GM23338 (cell line): ENCODE measurements at regions not wholly inside any gene's neighbourhood (a gene's known extent, or its start where the extent isn't known, plus 50 kb on each side); places are given as distances from the start of the nearest gene placed in this dataset.
"Not testable (repeated sequence)": the region's sequence is repeated elsewhere in the genome, so short reads cannot be mapped to it uniquely, and the experiment has no call there.

Experiments used
- ATAC-seq: fragments of 200-7000 bp; cut with Tn5 transposase; 3 replicates; pipeline ENCODE4 v1.9.1; 2020
- DNase-seq: peaks from one replicate; pipeline ENCODE4 v3.0.0-alpha.2; 2015; ENCODE audit warnings: low spot score
- H2AFZ ChIP-seq: fragments of 200-600 bp; sonication (generic); 2 replicates; pipeline ENCODE4 v1.8.0; 2016; ENCODE audit warnings: antibody characterized with exemption, mild to moderate bottlenecking, moderate library complexity
- H3F3A ChIP-seq: fragments of 200-600 bp; sonication (generic); replicated peaks from 2 replicates; pipeline ENCODE4 v1.8.0; 2017; ENCODE audit warnings: antibody characterized with exemption, mixed run types, low read depth
- H3K27ac ChIP-seq: fragments of 200-600 bp; sonication (generic); 2 replicates; pipeline ENCODE4 v1.6.1; 2016; ENCODE audit warnings: low read depth
- H3K27me3 ChIP-seq: fragments of 200-600 bp; sonication (generic); 2 replicates; pipeline ENCODE4 v1.8.0; 2016; ENCODE audit warnings: mild to moderate bottlenecking, mixed run types, moderate library complexity; ENCODE audit not compliant: insufficient read depth
- H3K36me3 ChIP-seq: fragments of 200-600 bp; sonication (generic); 2 replicates; pipeline ENCODE4 v1.8.0; 2016; ENCODE audit warnings: mild to moderate bottlenecking; ENCODE audit not compliant: insufficient read depth
- H3K4me1 ChIP-seq: fragments of 200-600 bp; sonication (generic); 2 replicates; pipeline ENCODE4 v1.8.0; 2016; ENCODE audit warnings: mild to moderate bottlenecking, moderate library complexity; ENCODE audit not compliant: insufficient read depth
- H3K4me2 ChIP-seq: fragments of 200-600 bp; sonication (generic); 2 replicates; pipeline ENCODE4 v1.7.1; 2017; ENCODE audit warnings: mixed run types
- H3K4me3 ChIP-seq: fragments of 200-600 bp; sonication (generic); 2 replicates; pipeline ENCODE4 v1.6.1; 2016; ENCODE audit warnings: mixed run types
- H3K79me2 ChIP-seq: fragments of 200-600 bp; sonication (generic); replicated peaks from 2 replicates; pipeline ENCODE4 v1.8.0; 2017; ENCODE audit warnings: mild to moderate bottlenecking; ENCODE audit not compliant: insufficient read depth
- H3K9me2 ChIP-seq: fragments of 200-600 bp; sonication (generic); 2 replicates; pipeline ENCODE4 v1.8.0; 2017; ENCODE audit not compliant: insufficient read depth
- H4K20me1 ChIP-seq: fragments of 200-600 bp; sonication (generic); replicated peaks from 2 replicates; pipeline ENCODE4 v1.8.0; 2017; ENCODE audit warnings: mild to moderate bottlenecking; ENCODE audit not compliant: insufficient read depth
- H3K27ac Mint-ChIP-seq: 2 replicates; pipeline ENCODE4 v1.8.0; 2020; ENCODE audit warnings: inconsistent platforms, mild to moderate bottlenecking, moderate library complexity, mixed read lengths
- H3K27me3 Mint-ChIP-seq: 3 replicates; pipeline ENCODE4 v1.8.0; 2022; ENCODE audit warnings: low read depth, mild to moderate bottlenecking, moderate library complexity, mixed read lengths, inconsistent platforms; ENCODE audit not compliant: insufficient read depth, poor library complexity
- H3K36me3 Mint-ChIP-seq: 3 replicates; pipeline ENCODE4 v1.8.0; 2021; ENCODE audit warnings: low read depth, mild to moderate bottlenecking, inconsistent platforms, moderate library complexity, mixed read lengths
- H3K4me1 Mint-ChIP-seq: 3 replicates; pipeline ENCODE4 v1.8.0; 2020; ENCODE audit warnings: mild to moderate bottlenecking, inconsistent platforms, mixed read lengths
- H3K4me3 Mint-ChIP-seq: 3 replicates; pipeline ENCODE4 v1.8.0; 2021; ENCODE audit warnings: moderate library complexity, mild to moderate bottlenecking, inconsistent platforms, mixed read lengths
- H3K9me3 Mint-ChIP-seq: 3 replicates; pipeline ENCODE4 v1.8.0; 2020; ENCODE audit warnings: moderate library complexity, mild to moderate bottlenecking, inconsistent platforms, mixed read lengths
- CREB1 ChIP-seq: fragments of 250-450 bp; sonication (Bioruptor Pico); IDR thresholded peaks from 2 replicates; pipeline ENCODE4 v1.5.0; 2020; ENCODE audit warnings: low read depth, mild to moderate bottlenecking, moderate library complexity
- EZH2 ChIP-seq: fragments of 200-600 bp; sonication (generic); IDR thresholded peaks from one replicate; pipeline ENCODE4 v1.8.0; 2017; ENCODE audit warnings: antibody characterized with exemption, mild to moderate bottlenecking, low read depth; ENCODE audit not compliant: unreplicated experiment
- EZH2phosphoT487 ChIP-seq: fragments of 200-600 bp; sonication (generic); IDR thresholded peaks from one replicate; pipeline ENCODE4 v1.8.1; 2018; ENCODE audit warnings: antibody characterized with exemption; ENCODE audit not compliant: unreplicated experiment
- POLR2AphosphoS5 ChIP-seq: IDR thresholded peaks from 2 replicates; pipeline ENCODE4 v1.6.1; 2016; ENCODE audit warnings: antibody characterized with exemption, low read depth
- STAT1 ChIP-seq: IDR thresholded peaks from one replicate; pipeline ENCODE4 v1.6.1; 2016; ENCODE audit warnings: antibody characterized with exemption; ENCODE audit not compliant: unreplicated experiment
- TF ChIP-seq, protein P1 (sequence below), 2 experiments: fragments of 200-600 bp in 1 of 2; sonication (generic) in 1 of 2; conservative IDR thresholded peaks; 2 replicates each; pipeline versions ENCODE4 v1.5.1 to v1.6.1; 2016 to 2017; ENCODE audit warnings: antibody characterized with exemption in 2 of 2, low read depth in 2 of 2, mild to moderate bottlenecking in 2 of 2, moderate library complexity in 1 of 2
- TF ChIP-seq, protein P2 (sequence below): IDR thresholded peaks from 2 replicates; pipeline ENCODE4 v1.6.1; 2016; ENCODE audit warnings: antibody characterized with exemption
- TF ChIP-seq, protein P3 (sequence below): IDR thresholded peaks from one replicate; pipeline ENCODE4 v1.6.1; 2018; ENCODE audit warnings: antibody characterized with exemption; ENCODE audit not compliant: unreplicated experiment

- TF ChIP-seq, protein P1, sequence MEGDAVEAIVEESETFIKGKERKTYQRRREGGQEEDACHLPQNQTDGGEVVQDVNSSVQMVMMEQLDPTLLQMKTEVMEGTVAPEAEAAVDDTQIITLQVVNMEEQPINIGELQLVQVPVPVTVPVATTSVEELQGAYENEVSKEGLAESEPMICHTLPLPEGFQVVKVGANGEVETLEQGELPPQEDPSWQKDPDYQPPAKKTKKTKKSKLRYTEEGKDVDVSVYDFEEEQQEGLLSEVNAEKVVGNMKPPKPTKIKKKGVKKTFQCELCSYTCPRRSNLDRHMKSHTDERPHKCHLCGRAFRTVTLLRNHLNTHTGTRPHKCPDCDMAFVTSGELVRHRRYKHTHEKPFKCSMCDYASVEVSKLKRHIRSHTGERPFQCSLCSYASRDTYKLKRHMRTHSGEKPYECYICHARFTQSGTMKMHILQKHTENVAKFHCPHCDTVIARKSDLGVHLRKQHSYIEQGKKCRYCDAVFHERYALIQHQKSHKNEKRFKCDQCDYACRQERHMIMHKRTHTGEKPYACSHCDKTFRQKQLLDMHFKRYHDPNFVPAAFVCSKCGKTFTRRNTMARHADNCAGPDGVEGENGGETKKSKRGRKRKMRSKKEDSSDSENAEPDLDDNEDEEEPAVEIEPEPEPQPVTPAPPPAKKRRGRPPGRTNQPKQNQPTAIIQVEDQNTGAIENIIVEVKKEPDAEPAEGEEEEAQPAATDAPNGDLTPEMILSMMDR (conservative IDR thresholded peaks at IDR 0.05; ENCODE audit: low read depth in 2 of 2), result peak in 1 of 2 experiments; percentile 30; a peak in 1 of 4 replicates
- no peak for TF ChIP-seq STAT1
- TF ChIP-seq, protein P2, sequence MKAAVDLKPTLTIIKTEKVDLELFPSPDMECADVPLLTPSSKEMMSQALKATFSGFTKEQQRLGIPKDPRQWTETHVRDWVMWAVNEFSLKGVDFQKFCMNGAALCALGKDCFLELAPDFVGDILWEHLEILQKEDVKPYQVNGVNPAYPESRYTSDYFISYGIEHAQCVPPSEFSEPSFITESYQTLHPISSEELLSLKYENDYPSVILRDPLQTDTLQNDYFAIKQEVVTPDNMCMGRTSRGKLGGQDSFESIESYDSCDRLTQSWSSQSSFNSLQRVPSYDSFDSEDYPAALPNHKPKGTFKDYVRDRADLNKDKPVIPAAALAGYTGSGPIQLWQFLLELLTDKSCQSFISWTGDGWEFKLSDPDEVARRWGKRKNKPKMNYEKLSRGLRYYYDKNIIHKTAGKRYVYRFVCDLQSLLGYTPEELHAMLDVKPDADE, result no peak
- TF ChIP-seq EZH2, result no peak
- TF ChIP-seq, protein P3, sequence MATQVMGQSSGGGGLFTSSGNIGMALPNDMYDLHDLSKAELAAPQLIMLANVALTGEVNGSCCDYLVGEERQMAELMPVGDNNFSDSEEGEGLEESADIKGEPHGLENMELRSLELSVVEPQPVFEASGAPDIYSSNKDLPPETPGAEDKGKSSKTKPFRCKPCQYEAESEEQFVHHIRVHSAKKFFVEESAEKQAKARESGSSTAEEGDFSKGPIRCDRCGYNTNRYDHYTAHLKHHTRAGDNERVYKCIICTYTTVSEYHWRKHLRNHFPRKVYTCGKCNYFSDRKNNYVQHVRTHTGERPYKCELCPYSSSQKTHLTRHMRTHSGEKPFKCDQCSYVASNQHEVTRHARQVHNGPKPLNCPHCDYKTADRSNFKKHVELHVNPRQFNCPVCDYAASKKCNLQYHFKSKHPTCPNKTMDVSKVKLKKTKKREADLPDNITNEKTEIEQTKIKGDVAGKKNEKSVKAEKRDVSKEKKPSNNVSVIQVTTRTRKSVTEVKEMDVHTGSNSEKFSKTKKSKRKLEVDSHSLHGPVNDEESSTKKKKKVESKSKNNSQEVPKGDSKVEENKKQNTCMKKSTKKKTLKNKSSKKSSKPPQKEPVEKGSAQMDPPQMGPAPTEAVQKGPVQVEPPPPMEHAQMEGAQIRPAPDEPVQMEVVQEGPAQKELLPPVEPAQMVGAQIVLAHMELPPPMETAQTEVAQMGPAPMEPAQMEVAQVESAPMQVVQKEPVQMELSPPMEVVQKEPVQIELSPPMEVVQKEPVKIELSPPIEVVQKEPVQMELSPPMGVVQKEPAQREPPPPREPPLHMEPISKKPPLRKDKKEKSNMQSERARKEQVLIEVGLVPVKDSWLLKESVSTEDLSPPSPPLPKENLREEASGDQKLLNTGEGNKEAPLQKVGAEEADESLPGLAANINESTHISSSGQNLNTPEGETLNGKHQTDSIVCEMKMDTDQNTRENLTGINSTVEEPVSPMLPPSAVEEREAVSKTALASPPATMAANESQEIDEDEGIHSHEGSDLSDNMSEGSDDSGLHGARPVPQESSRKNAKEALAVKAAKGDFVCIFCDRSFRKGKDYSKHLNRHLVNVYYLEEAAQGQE, result no peak
- TF ChIP-seq EZH2phosphoT487, result no peak
- peak; percentile 4; the same call in 1 of the 2 replicates for TF ChIP-seq CREB1 (CRISPR knock-in tag)
- TF ChIP-seq POLR2AphosphoS5, result no peak
Observed at GRCh38 chr9:115855458-115856133, 298.0 kb upstream of the PAPPA start (continued).

DNA sequence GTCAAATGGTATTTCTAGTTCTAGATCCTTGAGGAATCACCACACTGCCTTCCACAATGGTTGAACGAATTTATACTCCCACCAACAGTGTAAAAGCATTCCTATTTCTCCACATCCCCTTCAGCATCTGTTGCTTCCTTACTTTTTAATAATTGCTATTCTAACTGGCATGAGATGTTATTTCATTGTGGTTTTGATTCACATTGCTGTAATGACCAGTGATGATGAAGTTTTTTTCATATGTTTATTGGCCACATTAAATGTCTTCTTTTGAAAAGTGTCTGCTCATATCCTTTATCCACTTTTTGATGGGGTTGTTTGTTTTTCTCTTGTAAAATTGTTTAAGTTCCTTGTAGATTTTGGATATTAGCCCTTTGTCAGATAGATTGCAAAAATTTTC lies 295.2 kb upstream of the PAPPA start:
- H2AFZ ChIP-seq, H3K9me3 Mint-ChIP-seq, H3K27me3 ChIP-seq, H3K4me3 ChIP-seq, H3K4me3 Mint-ChIP-seq, H3K27me3 Mint-ChIP-seq, ATAC-seq, H4K20me1 ChIP-seq, H3K36me3 ChIP-seq, H3K79me2 ChIP-seq, DNase-seq, H3K36me3 Mint-ChIP-seq, H3F3A ChIP-seq, H3K27ac ChIP-seq, H3K9me2 ChIP-seq, H3K27ac Mint-ChIP-seq, H3K4me2 ChIP-seq: not testable (repeated sequence)
- H3K4me1 Mint-ChIP-seq, result peaks cover 13% of the 10 kb centered on the region
- peaks cover 18% of the 10 kb centered on the region; the same call in 1 of the 2 replicates for H3K4me1 ChIP-seq
